ENCODE measurements at regions not wholly inside any gene's neighbourhood (a gene's known extent, or its start where the extent isn't known, plus 50 kb on each side); places are given as distances from the start of the nearest gene placed in this dataset.

GRCh38 chr5:93186076-93186682 is 394.8 kb downstream of the NR2F1-AS1 start:
- no peaks in the 10 kb centered on the region for H3K36me3 Mint-ChIP-seq
- H3K27ac Mint-ChIP-seq: no peak overlapping the region
- peaks cover 0 to 11% (median 0%) of the 10 kb centered on the region in 7 donors for H3K9me3 Mint-ChIP-seq
- H3K4me1 Mint-ChIP-seq: no peaks in the 10 kb centered on the region
- H3K27me3 Mint-ChIP-seq: no peaks in the 10 kb centered on the region
- no peak for DNase-seq
- no peak for ATAC-seq (ENCODE audit: low read depth in 2 of 2)
- H3K4me3 Mint-ChIP-seq: no peak overlapping the region

DNA sequence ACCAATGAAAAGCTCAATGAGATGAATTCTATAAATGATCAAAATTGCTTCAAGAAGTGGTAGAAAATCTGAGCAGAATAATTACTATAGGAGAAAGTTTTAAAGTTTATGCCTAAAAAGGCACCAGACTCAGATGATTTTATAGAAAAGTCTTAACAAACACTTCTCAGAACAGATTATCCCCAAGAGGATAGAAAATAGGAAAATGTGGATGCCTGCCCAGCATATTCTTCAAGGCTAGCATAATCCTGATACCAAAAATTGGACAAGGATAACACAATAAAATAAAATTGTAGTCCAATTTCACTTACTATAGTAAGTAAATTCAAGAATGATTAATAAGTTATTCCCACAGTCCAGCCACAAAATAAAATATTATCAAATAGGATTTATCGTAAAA is 397.0 kb downstream of the NR2F1-AS1 start:
- Mint-ChIP-seq H3K4me3 (no peak overlapping the region), H3K9me3 (peaks cover 0 to 10% (median 0%) of the 10 kb centered on the region in 7 donors), H3K36me3 (no peaks in the 10 kb centered on the region), H3K27ac (no peak overlapping the region), H3K27me3 (no peaks in the 10 kb centered on the region), H3K4me1 (no peaks in the 10 kb centered on the region)
- DNase-seq: no peak
- ATAC-seq (ENCODE audit: low read depth in 2 of 2): no peak

- no peaks in the 10 kb centered on the region for H3K36me3 Mint-ChIP-seq
- no peaks in the 10 kb centered on the region for H3K4me1 Mint-ChIP-seq
- ATAC-seq (ENCODE audit: low read depth in 2 of 2) (no peak), DNase-seq (no peak)
- peaks cover 0 to 9% (median 0%) of the 10 kb centered on the region in 7 donors for H3K9me3 Mint-ChIP-seq
- H3K27ac Mint-ChIP-seq: no peak overlapping the region
- H3K27me3 Mint-ChIP-seq: no peaks in the 10 kb centered on the region
- H3K4me3 Mint-ChIP-seq: no peak overlapping the region
Measured at GRCh38 chr5:93179466-93179865, 401.6 kb downstream of the NR2F1-AS1 start.

GRCh38 chr5:93174930-93175329 is 406.1 kb downstream of the NR2F1-AS1 start:
- ATAC-seq (ENCODE audit: low read depth in 2 of 2): no peak
- no peaks in the 10 kb centered on the region for H3K27me3 Mint-ChIP-seq
- peaks cover 0 to 19% (median 5%) of the 10 kb centered on the region in 7 donors for H3K9me3 Mint-ChIP-seq
- H3K4me1 Mint-ChIP-seq: no peaks in the 10 kb centered on the region
- DNase-seq: no peak
- no peak overlapping the region for H3K27ac Mint-ChIP-seq
- H3K4me3 Mint-ChIP-seq: no peak overlapping the region
- H3K36me3 Mint-ChIP-seq: no peaks in the 10 kb centered on the region

DNA sequence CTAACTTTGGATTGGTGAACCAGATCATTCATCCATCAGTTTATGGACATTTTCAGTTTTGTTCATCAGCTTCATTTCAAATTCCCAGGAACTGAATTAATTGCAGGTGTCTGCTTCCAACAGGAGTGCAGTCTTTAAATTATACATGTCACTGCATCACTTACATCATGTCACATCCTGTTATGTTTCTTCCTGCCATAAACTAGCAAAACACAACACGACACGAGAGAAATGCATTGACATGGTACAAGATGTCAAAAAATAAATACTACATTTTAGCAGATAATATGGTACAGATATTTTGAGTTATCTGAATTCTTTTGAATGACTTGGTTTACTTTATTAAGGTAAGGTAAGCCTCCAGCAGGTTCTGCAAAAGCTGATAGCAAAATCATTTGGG is 415.5 kb downstream of the NR2F1-AS1 start:
- Mint-ChIP-seq H3K9me3 (peaks cover 0 to 20% (median 9%) of the 10 kb centered on the region in 7 donors), H3K4me1 (no peaks in the 10 kb centered on the region), H3K36me3 (no peaks in the 10 kb centered on the region), H3K27me3 (no peaks in the 10 kb centered on the region), H3K4me3 (no peak overlapping the region), H3K27ac (peak overlapping the region in 1 of 6 donors; percentile 28)
- DNase-seq (no peak), ATAC-seq (ENCODE audit: low read depth in 2 of 2) (no peak)

GRCh38 chr5:93164690-93165089 is 416.3 kb downstream of the NR2F1-AS1 start:
- no peaks in the 10 kb centered on the region for H3K27me3 Mint-ChIP-seq
- H3K36me3 Mint-ChIP-seq: no peaks in the 10 kb centered on the region
- H3K4me1 Mint-ChIP-seq: no peaks in the 10 kb centered on the region
- H3K27ac Mint-ChIP-seq: no peak overlapping the region
- no peak for DNase-seq
- no peak for ATAC-seq (ENCODE audit: low read depth in 2 of 2)
- H3K9me3 Mint-ChIP-seq: peaks cover 0 to 13% (median 9%) of the 10 kb centered on the region in 7 donors
- H3K4me3 Mint-ChIP-seq: no peak overlapping the region

- H3K9me3 Mint-ChIP-seq: peaks cover 0 to 11% (median 3%) of the 10 kb centered on the region in 7 donors
- no peak for DNase-seq
- H3K27ac Mint-ChIP-seq: no peak overlapping the region
- H3K36me3 Mint-ChIP-seq: no peaks in the 10 kb centered on the region
- no peak for ATAC-seq (ENCODE audit: low read depth in 2 of 2)
- H3K4me3 Mint-ChIP-seq: no peak overlapping the region
- no peaks in the 10 kb centered on the region for H3K4me1 Mint-ChIP-seq
- H3K27me3 Mint-ChIP-seq: no peaks in the 10 kb centered on the region
Measured at GRCh38 chr5:93163010-93163663, 417.9 kb downstream of the NR2F1-AS1 start.

- DNase-seq (no peak), ATAC-seq (ENCODE audit: low read depth in 2 of 2) (no peak)
- no peaks in the 10 kb centered on the region for H3K36me3 Mint-ChIP-seq
- peak overlapping the region in 1 of 8 donors; percentile 9 for H3K4me3 Mint-ChIP-seq
- H3K4me1 Mint-ChIP-seq: no peaks in the 10 kb centered on the region
- H3K27me3 Mint-ChIP-seq: no peaks in the 10 kb centered on the region
- no peak overlapping the region for H3K27ac Mint-ChIP-seq
- H3K9me3 Mint-ChIP-seq: peaks cover 0 to 12% (median 2%) of the 10 kb centered on the region in 7 donors
Measured at GRCh38 chr5:93161661-93162654, 419.1 kb downstream of the NR2F1-AS1 start.

- Mint-ChIP-seq H3K9me3 (peaks cover 0 to 6% (median 2%) of the 10 kb centered on the region in 7 donors), H3K27ac (no peak overlapping the region), H3K4me3 (no peak overlapping the region), H3K27me3 (no peaks in the 10 kb centered on the region), H3K4me1 (no peaks in the 10 kb centered on the region), H3K36me3 (no peaks in the 10 kb centered on the region)
- ATAC-seq (ENCODE audit: low read depth in 2 of 2) (no peak), DNase-seq (no peak)
Measured at GRCh38 chr5:93158841-93159240, 422.2 kb downstream of the NR2F1-AS1 start.

- ATAC-seq (ENCODE audit: low read depth in 2 of 2) (no peak), DNase-seq (no peak)
- Mint-ChIP-seq H3K4me1 (no peaks in the 10 kb centered on the region), H3K36me3 (no peaks in the 10 kb centered on the region), H3K27ac (no peak overlapping the region), H3K4me3 (no peak overlapping the region), H3K9me3 (peaks cover 0 to 6% (median 2%) of the 10 kb centered on the region in 7 donors), H3K27me3 (no peaks in the 10 kb centered on the region)
Measured at GRCh38 chr5:93156566-93156965, 424.5 kb downstream of the NR2F1-AS1 start.

GRCh38 chr5:93154535-93154934 is 426.5 kb downstream of the NR2F1-AS1 start:
- H3K27ac Mint-ChIP-seq: no peak overlapping the region
- no peak for ATAC-seq (ENCODE audit: low read depth in 2 of 2)
- H3K4me1 Mint-ChIP-seq: no peaks in the 10 kb centered on the region
- H3K9me3 Mint-ChIP-seq: peaks cover 0 to 6% (median 0%) of the 10 kb centered on the region in 7 donors
- no peak overlapping the region for H3K4me3 Mint-ChIP-seq
- H3K36me3 Mint-ChIP-seq: no peaks in the 10 kb centered on the region
- DNase-seq: no peak
- H3K27me3 Mint-ChIP-seq: no peaks in the 10 kb centered on the region

DNA sequence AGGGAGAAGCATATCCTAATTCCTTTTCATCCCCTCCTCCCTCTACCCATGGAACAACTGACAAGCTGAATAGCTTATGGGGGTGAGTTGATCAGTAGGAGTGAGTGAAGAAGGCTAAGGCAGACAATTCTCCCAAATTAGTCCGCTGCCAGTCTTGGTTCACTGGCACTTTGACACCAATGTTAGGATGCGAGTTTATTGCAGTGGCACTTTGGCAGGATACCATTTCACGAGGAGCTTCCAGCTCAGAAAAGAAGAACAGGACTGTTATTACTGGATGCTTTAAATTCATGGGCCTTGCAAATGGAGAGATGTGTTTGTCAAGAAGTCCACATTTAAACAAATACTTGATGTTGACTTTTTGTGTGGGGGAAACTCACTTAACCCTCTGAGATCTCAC is 427.6 kb downstream of the NR2F1-AS1 start:
- no peaks in the 10 kb centered on the region for H3K36me3 Mint-ChIP-seq
- H3K27ac Mint-ChIP-seq: no peak overlapping the region
- DNase-seq (no peak), ATAC-seq (ENCODE audit: low read depth in 2 of 2) (no peak)
- no peaks in the 10 kb centered on the region for H3K27me3 Mint-ChIP-seq
- no peaks in the 10 kb centered on the region for H3K4me1 Mint-ChIP-seq
- H3K4me3 Mint-ChIP-seq: no peak overlapping the region
- H3K9me3 Mint-ChIP-seq: peaks cover 0 to 4% (median 0%) of the 10 kb centered on the region in 7 donors

DNA sequence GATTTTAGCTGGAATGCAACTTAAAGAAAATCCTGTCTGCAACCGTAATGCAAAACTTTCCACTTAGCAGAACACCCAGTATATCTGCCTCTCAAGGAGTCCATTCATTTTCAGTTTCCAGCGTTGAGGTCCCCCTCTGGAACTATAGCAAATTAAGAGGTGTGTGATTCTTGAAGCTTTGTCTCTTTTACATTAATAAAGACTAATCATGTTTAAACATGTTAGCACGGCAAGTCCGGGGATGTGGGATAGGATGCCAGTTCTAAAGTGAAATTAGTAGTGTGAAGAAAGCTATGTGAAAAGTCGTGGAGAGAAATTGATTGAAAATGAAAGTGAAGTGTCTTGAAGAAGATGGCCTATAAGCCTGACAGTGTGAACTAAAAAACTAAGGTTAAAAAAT is 429.1 kb downstream of the NR2F1-AS1 start:
- ATAC-seq (ENCODE audit: low read depth in 2 of 2): no peak
- Mint-ChIP-seq H3K27me3 (no peaks in the 10 kb centered on the region), H3K4me3 (no peak overlapping the region), H3K27ac (no peak overlapping the region), H3K36me3 (no peaks in the 10 kb centered on the region), H3K9me3 (peaks cover 0 to 9% (median 2%) of the 10 kb centered on the region in 7 donors), H3K4me1 (no peaks in the 10 kb centered on the region)
- DNase-seq: no peak
